LNCAP (cell line): ENCODE measurements at regions not wholly inside any gene's neighbourhood (a gene's known extent, or its start where the extent isn't known, plus 50 kb on each side); places are given as distances from the start of the nearest gene placed in this dataset.

Source experiments
- TF ChIP-seq, protein P1 (sequence below): fragments of 450-650 bp; IDR thresholded peaks from 2 replicates; pipeline ENCODE4 v1.5.1; 2017; ENCODE audit warnings: mild to moderate bottlenecking

DNA sequence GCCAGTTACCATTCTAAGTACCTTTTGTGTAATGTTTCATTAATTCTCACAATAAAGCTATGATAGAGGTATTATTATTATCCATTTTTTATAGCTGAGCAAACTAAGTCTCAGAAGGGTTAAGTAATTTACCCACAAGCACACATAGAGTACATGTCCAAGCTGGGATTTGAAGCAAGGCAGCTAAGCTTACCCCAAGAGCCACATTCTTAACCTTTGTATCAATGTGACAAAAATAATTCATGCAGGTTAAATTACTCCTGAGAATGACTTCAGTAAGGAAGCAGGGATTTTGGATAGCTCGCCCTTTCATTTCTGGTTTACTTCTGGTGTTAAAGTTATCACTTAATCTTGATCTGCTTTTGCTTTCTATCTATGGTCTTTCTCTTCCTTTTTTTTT, 141.9 kb downstream of the ACTBL2 start:
- TF ChIP-seq, protein P1, sequence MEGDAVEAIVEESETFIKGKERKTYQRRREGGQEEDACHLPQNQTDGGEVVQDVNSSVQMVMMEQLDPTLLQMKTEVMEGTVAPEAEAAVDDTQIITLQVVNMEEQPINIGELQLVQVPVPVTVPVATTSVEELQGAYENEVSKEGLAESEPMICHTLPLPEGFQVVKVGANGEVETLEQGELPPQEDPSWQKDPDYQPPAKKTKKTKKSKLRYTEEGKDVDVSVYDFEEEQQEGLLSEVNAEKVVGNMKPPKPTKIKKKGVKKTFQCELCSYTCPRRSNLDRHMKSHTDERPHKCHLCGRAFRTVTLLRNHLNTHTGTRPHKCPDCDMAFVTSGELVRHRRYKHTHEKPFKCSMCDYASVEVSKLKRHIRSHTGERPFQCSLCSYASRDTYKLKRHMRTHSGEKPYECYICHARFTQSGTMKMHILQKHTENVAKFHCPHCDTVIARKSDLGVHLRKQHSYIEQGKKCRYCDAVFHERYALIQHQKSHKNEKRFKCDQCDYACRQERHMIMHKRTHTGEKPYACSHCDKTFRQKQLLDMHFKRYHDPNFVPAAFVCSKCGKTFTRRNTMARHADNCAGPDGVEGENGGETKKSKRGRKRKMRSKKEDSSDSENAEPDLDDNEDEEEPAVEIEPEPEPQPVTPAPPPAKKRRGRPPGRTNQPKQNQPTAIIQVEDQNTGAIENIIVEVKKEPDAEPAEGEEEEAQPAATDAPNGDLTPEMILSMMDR = no peak

DNA sequence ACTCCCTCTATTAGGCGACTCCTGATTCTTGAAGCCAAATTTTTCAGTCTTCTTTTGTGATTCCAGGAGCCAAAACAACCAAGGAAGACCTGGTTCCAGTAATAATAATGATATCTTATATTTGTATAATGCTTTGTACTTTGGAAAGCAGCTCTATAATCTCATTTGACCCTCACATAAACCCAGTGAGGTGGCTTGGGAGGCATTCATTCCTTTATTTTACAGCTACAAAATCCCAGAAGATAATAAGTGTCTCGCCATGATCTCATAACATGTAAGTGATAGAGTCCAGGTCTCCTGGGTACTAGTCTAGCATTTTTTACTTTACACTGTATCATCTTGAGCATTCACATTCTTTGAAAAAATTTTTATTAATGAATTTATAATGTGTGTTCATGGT, 143.1 kb downstream of the ACTBL2 start:
- TF ChIP-seq, protein P1 = no peak

DNA sequence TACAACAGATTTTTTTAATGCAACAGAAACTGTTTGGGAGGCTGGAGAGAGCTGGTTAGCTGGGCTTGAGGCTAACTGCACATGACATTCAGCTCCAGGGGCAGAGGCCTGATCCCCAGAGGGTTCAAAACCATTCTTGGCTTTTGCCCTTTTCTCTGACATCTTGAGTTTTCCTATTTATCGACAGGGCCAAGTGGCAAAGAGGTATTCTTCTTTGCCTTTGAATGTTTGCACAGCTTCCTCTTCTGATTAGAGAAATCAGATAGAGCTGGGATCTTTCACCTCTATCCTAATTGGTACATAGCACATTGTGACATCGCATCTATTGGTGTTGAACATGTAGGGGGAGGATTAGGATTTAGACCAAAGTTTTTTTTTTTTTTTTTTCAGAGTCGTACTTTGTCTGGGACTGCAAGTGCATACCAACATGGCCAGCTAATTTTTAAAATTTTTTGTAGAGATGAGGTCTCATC, 143.7 kb downstream of the ACTBL2 start:
- TF ChIP-seq, protein P1 = no peak

DNA sequence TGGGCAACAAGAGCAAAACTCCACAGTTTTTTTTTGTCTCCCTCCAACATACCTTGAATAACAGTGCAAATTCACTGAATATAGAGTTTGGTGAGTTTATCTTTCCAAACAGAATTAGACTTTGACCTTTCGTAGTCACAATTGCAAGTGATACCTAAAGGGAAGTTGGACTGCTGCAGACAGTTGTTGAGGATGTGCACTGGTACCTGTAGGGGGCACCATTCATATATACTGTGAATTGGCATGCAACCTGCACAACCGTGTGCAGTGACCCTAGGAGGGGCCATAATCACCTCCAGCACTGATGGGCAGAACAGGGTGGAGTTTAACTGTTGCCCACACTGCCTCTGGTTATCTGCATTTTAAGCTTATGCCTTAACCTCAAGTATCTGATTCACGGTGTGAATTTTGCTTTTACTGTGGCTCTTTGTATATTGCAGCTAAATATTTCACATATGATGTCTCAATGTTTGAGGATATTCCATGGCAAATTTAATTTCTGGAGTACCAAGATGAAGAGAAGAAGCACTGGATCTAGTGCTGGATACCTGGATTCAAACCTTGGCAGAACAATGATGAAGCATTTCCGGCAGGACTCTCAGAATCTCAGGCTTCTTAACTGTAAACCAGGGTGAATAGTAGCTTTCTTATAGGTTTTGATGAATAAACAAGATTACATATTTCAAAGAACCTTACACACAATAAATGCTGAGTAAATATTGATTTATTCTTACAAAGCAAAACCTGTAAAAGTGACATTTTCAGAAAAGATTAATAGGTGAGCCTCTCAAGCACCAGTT, 144.3 kb downstream of the ACTBL2 start:
- TF ChIP-seq, protein P1 = peak; percentile 66

DNA sequence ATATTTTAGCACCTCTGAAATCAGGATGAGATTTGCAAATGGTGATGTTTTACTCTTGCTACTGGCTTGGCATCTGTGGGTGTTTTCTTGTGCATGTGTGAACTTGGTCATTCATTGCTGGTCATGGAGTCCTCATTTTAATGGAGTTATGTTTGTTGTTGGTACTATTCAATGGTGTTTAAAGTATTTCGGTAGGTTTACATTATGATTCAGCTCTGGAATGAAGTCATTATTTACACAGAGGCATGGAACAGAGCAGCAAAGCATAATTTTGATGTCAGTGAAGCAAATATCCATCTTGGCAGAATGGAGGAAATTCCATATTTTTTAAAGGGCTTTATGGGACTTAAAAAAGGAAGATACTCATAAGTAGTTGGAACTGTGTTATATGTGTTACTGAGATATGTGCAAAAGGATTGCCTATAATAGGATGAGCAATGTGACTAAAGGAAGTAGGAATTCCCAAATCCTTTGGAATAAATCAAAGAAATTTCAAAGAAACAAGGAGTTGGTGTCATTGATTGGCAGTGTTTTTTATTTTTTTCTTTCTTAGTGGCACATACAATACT, 147.4 kb downstream of the ACTBL2 start:
- TF ChIP-seq, protein P1 = no peak

DNA sequence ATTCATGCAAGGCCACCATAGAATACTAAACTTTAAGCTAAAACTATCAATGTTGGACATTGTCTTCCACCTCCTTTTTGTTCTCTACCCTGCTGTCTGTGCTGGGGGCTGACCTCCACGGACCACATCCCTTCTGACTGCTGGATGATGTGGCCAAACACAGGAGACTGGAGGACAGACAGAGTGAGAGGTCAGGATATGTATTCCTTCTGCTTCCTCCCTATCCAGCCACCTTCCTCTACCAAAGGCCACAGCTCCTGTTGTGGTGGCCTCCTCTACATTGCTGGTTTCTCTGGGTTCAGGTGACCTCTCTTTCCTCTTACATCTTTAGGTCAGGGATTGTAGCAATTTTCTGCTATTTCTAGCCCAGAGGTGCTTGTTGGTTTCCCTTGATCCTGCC, 148.1 kb downstream of the ACTBL2 start:
- TF ChIP-seq, protein P1 = no peak

DNA sequence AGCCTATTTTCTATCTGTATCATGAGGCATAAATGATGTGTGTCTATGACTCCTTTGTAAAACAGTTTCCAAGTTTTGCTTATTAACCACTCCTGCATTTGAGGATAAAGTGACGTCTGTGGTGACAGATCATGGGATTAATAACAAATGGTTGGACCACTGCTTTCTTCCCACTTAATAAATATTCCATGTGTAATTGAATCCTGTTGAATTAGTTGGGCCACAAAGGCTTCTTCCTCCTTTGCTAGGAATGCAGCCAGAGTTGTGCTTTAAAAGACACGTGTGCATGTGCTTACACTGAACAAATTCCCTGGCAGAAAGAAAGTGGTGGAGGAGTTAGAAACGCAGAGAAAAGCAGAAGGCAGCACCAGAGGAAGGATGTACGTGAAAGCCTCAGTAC, 150.2 kb downstream of the ACTBL2 start:
- TF ChIP-seq, protein P1 = no peak
